HG02870 (cell line): ENCODE measurements at regions not wholly inside any gene's neighbourhood (a gene's known extent, or its start where the extent isn't known, plus 50 kb on each side); places are given as distances from the start of the nearest gene placed in this dataset.
A peak's percentile ranks its signal among the peaks of the same experiment; 100 is the strongest.

Source experiments
- ATAC-seq: cut with Tn5 transposase; IDR thresholded peaks from one replicate; pipeline ENCODE4 v1.9.1; 2021; ENCODE audit warnings: mild to moderate bottlenecking, moderate library complexity; ENCODE audit not compliant: unreplicated experiment

DNA sequence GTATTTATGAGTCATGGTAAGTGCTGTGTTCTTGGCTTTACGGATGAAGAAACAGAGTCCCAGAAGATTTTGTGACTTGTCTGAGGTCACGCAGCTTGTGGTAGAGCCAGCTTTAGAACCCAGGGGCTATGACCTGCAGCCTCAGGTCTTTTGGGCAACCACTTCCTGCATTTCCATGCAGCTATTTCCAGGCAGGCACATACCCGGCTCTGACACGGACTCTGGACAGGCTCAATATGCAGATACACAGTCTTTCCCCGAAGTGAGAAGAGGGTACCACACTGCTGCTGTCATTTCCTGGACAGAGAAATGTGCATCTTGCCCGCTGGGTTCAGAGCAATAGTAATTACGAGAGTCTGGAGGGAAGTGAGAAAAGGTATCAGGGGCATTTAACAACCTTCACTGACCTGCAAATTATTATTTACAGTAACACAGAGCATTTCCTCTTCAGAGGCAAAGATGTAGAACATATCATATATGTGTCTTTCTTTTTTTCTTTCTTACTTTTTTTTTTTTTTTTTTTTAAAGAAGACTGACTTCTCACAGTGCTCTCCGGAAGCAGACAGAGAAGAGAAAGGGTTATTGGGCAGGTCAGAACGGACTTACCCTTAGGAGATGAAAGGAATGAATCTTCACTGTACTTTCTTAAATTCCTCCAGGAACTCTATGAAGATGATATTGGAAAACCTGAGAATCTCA lies 185.1 kb downstream of the CLIC5 start:
- peak; percentile 91 for ATAC-seq

GRCh38 chr6:45829873-45830272 lies 185.8 kb downstream of the CLIC5 start:
- no peak for ATAC-seq

DNA sequence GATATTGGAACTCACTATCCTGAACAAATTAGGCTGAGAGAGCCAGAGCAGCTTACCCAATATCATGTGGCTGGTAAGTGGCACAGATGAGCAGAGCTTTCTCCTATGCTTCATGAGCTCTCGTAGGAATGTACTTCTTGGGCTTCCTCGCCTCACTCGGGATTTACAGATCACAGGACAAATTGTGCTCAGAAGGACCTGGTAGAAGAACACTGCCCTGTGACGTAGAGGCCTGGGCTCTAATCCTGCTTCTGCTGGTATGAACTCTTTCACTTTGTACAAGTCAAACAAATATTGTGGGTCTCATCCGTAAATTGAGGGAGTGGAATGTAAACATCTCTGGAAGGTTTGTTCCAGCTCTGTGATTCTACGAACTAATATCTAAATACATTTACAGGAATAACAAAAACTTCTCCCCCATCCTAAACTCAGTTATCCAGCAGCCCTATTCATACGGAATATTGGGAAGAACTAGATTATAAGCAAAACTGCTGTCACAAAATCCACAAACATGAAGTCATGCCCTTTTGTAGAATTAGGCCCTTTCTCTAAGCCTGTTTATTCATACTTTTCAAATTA lies 187.6 kb downstream of the CLIC5 start:
- no peak for ATAC-seq

DNA sequence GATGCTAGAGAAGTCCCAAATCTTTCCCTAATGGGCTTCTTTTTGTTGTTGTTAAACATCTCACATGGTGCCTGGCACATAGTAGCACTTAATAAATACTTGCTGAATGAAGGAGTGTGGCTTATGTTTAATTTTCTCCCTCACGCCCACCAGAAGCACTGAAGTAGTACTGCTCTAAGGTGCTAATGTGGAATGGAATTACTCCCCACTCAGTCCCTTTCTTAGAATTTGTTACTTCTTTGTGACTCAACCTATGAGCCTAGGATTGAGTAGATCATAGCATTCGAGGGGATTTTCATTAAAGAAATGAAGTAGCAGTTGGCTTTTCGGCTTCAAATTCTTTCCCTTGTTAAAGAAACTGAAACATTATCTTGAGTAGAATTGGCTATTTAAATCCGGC lies 192.8 kb downstream of the CLIC5 start:
- ATAC-seq: no peak

- ATAC-seq: no peak
Measured at GRCh38 chr6:45822246-45822812, 193.3 kb downstream of the CLIC5 start.

- ATAC-seq: no peak
Measured at GRCh38 chr6:45818655-45819054, 197.0 kb downstream of the CLIC5 start.

GRCh38 chr6:45816674-45817297 lies 198.9 kb downstream of the CLIC5 start:
- ATAC-seq: no peak

DNA sequence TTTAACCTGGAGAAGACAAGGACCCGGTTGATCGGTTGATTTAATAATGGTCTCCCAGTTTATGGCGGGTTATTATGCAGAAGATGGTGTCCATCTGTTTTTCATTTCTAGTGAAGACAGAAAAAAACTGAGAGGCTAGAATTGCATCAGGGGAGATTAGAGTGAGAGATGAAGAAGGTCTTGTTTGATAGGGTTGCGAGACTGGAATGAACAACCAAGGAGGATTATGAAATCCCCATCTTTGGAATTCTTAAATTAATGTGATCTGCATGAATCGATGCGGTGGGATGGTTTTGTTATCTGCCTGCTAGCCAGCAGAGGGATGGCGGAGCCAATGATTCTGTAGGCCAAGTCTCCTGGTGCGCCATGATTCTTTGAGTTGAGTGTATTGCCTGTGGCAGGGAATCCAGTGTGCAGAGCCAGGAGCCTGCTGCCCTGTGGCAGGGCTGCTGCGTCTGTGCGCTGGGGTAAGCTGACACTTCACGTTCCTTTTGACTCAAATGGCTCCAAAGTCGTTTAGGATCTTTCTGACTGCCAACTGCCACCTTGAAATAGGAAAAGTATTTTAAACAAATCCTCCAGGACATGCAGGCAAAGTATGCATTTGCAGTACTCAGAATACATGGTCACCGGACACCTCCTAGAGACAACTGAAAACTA lies 200.1 kb downstream of the CLIC5 start:
- no peak for ATAC-seq

DNA sequence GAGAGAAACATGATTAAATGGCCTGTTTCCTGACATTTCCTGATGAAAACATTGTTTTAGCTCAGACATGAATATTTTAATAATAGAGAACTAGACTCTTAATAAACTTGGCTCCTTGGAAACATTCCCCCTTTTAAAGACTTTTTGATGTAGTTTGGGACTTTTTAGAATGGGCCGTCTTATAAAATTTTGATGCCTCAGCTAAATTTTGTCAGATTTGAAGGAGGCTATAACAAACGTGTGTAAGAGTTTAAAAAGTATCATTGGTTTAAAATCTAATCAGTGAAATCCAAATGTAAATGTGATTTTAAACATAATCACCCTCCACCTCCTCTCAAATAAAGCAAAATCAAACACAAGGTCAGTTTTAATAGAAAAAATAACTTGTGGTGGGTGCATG lies 200.9 kb downstream of the CLIC5 start:
- no peak for ATAC-seq

GRCh38 chr6:45813943-45814342 lies 201.7 kb downstream of the CLIC5 start:
- ATAC-seq: peak; percentile 45

- no peak for ATAC-seq
Measured at GRCh38 chr6:45812922-45813321, 202.7 kb downstream of the CLIC5 start.

DNA sequence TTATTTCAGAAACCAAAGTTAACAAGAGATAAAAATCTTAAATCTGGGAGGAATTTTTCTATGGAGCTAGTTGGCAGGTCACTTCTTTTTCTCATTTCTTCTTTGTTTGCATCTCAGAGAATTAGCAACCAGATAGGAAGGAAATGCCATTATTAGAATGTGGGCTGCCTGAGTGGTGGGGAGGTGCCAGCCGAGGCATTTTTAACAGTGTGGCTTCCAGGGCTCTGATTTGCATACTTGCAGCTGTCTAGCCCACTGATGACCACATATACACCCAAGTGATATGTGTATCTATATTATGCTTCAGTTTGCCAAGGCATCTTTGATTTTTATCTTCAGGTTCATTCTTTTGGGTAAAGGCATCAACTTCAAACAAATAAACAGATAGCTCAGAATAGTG lies 206.7 kb downstream of the CLIC5 start:
- ATAC-seq: no peak

GRCh38 chr6:45808042-45808645 lies 207.5 kb downstream of the CLIC5 start:
- ATAC-seq: no peak

GRCh38 chr6:45807311-45808041 lies 208.2 kb downstream of the CLIC5 start:
- ATAC-seq: no peak

DNA sequence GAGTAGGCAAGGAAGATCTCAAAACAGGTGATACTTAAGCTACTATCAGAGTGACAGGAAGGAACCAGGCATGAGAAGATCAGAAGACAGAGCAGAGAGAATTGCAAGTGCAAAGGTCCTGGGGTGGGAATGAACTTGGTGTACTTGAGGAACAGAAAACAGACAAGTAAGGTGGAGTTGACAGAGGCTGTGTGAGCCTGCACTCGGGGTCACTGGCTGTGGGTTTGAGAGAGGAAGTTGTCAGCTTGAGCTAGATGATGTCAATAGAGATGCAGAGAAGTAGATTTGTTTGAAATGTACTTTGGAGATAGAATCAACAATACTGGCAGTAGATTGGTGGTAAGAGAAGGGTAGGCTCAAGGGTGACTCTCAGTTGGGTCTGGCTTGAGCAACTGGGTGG lies 209.5 kb downstream of the CLIC5 start:
- ATAC-seq: no peak

DNA sequence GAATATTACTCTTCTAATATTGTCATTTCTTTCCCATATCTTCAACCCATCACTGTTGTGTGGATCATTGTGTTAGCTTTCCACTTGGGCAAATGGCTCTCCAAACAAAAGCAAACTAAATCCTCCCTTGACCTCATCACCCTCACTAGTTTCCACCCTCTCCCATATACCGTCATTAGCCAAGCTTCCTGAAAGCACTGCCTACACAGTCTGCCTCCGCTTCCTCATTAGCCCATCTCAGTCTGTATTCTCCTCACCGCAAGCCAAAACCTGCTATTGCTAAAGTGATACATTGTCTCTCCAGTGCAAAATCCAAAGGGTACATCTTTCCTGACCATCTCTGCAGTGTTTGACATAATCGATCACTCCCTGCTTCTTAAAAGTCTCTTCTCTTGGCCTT lies 212.6 kb downstream of the CLIC5 start:
- ATAC-seq: no peak

- peak; percentile 64 for ATAC-seq
Measured at GRCh38 chr6:45801471-45802289, 214.0 kb downstream of the CLIC5 start.

DNA sequence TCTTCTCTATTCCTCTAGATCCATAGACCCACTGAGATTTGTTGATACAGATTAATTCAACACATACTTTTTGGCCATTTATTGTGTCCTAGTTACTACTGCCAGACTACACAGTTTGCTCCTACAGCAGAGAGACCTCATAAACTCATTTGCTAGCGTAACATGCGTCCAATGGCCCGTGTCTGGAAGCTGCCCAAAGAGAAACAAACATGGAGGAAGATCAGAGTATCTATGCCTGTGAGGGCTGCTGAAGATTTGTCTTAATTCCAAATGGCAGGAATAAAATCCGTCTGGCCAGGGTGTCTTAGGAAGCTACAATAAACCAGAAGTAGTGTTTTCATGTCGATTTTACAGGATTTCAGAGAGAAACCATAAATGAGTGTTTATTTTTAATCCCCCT lies 214.7 kb downstream of the CLIC5 start:
- ATAC-seq: no peak

DNA sequence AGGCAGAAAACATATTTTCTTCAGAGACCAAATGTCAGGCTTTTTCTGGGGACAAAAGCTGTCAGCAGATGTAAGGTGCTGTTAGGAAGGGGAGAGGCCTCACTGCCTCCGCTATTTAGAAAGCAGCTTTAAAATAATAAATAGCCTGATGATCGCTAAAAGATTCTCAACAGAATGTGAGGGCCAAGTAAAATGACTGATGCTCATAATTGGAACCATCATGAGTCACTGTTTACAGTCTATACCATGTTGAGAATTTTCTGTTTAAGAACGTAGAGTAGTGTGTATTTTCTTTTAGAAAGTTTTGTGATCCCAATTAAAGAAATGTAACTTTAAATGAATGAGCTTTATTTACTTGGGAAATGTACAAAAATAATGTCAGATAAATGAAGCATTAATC lies 220.0 kb downstream of the CLIC5 start:
- ATAC-seq: no peak

DNA sequence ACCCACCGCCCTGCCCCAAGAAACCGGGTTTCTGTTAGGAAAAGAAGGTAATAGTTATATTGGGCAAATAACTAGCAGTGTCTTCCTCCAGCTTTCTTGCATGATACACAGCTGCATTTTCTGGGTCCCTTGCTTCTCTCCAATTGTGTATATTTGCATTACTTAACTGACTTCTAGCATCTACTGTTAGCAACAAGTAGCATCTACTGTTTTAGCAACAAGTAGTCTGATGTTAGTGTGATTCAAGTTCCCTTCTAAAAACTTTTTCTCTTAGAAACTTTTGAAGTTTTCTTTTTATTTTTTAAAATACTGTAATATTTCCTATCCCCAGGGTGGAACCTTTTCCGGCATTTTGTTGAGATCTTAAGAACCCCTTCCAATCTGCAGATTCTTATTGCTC lies 221.2 kb downstream of the CLIC5 start:
- ATAC-seq: no peak
